Upper lobe of right lung (tissue), 1 donor: ENCODE measurements at regions not wholly inside any gene's neighbourhood (a gene's known extent, or its start where the extent isn't known, plus 50 kb on each side); places are given as distances from the start of the nearest gene placed in this dataset.
A peak's percentile ranks its signal among the peaks of the same experiment; 100 is the strongest.

Experiments used
- ATAC-seq: fragments of 200-7000 bp; cut with Tn5 transposase; one replicate; pipeline ENCODE4 v1.9.1; 2020; ENCODE audit warnings: mild to moderate bottlenecking, moderate library complexity
- DNase-seq: peaks from one replicate; pipeline ENCODE4 v3.0.0-alpha.2; 2020
- H3K27ac ChIP-seq: fragments of 200-600 bp; one replicate; pipeline ENCODE4 v1.8.0; 2022
- H3K27me3 ChIP-seq: fragments of 200-600 bp; one replicate; pipeline ENCODE4 v1.8.0; 2022; ENCODE audit warnings: mild to moderate bottlenecking
- H3K36me3 ChIP-seq: fragments of 200-600 bp; one replicate; pipeline ENCODE4 v1.8.0; 2022
- H3K4me1 ChIP-seq: fragments of 200-600 bp; one replicate; pipeline ENCODE4 v1.8.0; 2022
- H3K4me3 ChIP-seq: fragments of 200-600 bp; one replicate; pipeline ENCODE4 v1.8.0; 2022; ENCODE audit warnings: mild to moderate bottlenecking
- H3K9me3 ChIP-seq: fragments of 200-600 bp; one replicate; pipeline ENCODE4 v1.8.0; 2022
- intact Hi-C: fragments of 100-400 bp; cut with DNase I; formaldehyde crosslinking; loops from one replicate; pipeline ENCODE4 v1.11.0; 2022
- TF ChIP-seq, protein P1 (sequence below): fragments of 200-600 bp; IDR thresholded peaks from one replicate; pipeline ENCODE4 v1.8.0; 2022; ENCODE audit warnings: antibody characterized with exemption
- donor health status: DM: no; HTN: yes; CAD: no; lungs with severe emphysema.

DNA sequence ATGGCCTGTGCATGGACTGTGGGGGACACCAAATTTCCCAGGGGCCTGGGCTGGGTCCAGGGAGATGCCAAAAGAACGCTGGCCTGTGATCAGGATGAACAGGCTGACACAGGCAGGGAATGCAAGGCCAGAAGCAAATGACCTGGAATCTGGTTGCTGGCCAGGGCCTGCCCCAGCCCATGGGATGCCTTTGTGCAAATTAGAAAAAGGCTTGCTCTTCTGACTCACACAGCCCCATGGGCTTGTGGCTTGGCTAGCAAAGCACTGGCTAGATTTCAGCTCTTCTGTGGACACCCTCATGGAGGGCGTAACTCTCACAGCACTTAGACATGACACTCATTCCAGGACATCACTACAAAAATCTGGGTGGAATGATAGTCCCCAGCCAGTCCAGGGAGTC lies 356.0 kb downstream of the SHQ1 start:
- Histone ChIP-seq H3K27me3 (no peaks in the 10 kb centered on the region), H3K36me3 (no peaks in the 10 kb centered on the region), H3K4me3 (no peak overlapping the region), H3K27ac (no peak overlapping the region), H3K4me1 (peaks cover 7% of the 10 kb centered on the region), H3K9me3 (no peaks in the 10 kb centered on the region)
- DNase-seq: no peak
- TF ChIP-seq, protein P1, sequence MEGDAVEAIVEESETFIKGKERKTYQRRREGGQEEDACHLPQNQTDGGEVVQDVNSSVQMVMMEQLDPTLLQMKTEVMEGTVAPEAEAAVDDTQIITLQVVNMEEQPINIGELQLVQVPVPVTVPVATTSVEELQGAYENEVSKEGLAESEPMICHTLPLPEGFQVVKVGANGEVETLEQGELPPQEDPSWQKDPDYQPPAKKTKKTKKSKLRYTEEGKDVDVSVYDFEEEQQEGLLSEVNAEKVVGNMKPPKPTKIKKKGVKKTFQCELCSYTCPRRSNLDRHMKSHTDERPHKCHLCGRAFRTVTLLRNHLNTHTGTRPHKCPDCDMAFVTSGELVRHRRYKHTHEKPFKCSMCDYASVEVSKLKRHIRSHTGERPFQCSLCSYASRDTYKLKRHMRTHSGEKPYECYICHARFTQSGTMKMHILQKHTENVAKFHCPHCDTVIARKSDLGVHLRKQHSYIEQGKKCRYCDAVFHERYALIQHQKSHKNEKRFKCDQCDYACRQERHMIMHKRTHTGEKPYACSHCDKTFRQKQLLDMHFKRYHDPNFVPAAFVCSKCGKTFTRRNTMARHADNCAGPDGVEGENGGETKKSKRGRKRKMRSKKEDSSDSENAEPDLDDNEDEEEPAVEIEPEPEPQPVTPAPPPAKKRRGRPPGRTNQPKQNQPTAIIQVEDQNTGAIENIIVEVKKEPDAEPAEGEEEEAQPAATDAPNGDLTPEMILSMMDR: no peak
- intact Hi-C loops: no loop called here
- ATAC-seq: peak; percentile 11

DNA sequence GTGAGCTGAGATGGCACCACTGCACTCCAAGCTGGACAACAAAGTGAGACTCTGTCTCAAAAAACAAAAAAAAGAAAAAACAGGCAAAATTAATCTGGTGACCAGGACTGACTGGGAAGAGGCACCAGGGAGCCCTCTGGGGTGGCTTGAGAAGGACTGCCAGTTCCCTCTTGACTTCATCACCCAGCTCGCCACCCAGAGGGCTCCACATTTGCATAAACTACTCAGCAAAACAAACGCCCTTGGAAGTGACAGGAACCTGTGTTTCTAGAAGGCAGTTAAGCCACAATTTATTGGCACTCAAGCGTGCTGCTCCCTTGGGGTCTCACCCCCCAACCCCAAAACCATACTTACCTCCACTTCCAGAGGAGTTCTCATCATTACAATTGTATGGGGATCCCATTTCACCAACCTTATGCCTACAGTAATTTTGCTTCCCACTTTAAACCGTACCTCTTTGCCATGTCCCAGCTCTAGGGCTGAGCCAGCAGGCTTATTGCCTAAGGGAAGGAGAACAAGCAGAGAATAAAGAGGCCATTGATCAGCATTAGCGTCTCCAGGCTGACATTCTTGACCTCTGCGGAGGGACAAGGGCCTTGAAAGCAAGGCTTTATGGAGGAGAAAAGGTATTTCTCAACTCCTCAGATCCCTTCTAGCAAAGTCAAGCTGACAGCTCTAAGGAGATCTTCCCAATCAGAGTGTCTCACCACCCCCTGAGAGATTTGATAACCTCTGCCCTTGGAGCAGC lies 357.4 kb downstream of the SHQ1 start:
- DNase-seq (no peak), ATAC-seq (peak; percentile 4)
- no peaks in the 10 kb centered on the region for H3K9me3 ChIP-seq
- TF ChIP-seq, protein P1: no peak
- H3K4me1 ChIP-seq: peaks cover 20% of the 10 kb centered on the region
- H3K27me3 ChIP-seq: no peaks in the 10 kb centered on the region
- no peaks in the 10 kb centered on the region for H3K36me3 ChIP-seq
- no peak overlapping the region for H3K27ac ChIP-seq
- intact Hi-C loops: no loop called here
- H3K4me3 ChIP-seq: no peak overlapping the region

DNA sequence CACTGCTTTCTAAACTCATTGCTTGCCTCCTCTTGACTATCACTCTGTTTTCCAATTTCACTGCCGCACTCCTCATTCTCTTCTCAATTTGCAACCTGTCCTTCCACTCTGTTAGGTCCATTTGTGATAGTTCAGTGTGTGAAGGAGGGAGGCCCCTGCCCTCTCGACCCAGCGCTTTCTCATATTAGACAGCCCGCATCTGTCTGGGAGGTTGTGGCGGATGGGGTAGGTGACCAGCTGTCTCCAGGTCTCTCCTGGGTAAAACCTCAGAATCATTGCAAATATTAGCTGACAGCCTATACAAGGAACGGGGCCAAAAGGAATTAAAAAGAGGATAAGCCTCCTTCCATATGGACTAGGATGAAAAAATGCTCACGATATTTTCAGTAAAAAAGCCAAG lies 358.3 kb downstream of the SHQ1 start:
- no peaks in the 10 kb centered on the region for H3K9me3 ChIP-seq
- DNase-seq (no peak), ATAC-seq (no peak)
- no peaks in the 10 kb centered on the region for H3K36me3 ChIP-seq
- H3K27ac ChIP-seq: no peak overlapping the region
- TF ChIP-seq, protein P1: no peak
- intact Hi-C loops: no loop called here
- H3K4me1 ChIP-seq: peaks cover 22% of the 10 kb centered on the region
- H3K27me3 ChIP-seq: no peaks in the 10 kb centered on the region
- H3K4me3 ChIP-seq: no peak overlapping the region

DNA sequence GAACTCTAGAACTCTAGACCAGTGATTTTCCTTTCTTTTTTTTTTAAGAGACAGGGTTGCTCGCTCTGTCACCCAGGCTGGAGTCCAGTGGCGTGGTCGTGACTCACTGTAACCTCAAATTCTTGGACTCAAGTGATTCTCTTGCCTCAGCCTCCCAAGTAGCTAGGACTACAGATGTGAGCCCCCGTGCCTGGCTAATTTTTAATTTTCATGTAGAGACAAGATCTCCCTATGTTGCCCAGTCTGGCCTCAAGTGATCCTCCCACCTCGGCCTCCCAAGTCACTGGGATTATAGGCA lies 359.6 kb downstream of the SHQ1 start:
- Histone ChIP-seq H3K27ac (peak overlapping the region; percentile 31), H3K27me3 (no peaks in the 10 kb centered on the region), H3K4me1 (peaks cover 22% of the 10 kb centered on the region), H3K4me3 (no peak overlapping the region), H3K36me3 (no peaks in the 10 kb centered on the region), H3K9me3 (no peaks in the 10 kb centered on the region)
- ATAC-seq (no peak), DNase-seq (no peak)
- intact Hi-C loops: no loop called here
- TF ChIP-seq, protein P1: no peak

DNA sequence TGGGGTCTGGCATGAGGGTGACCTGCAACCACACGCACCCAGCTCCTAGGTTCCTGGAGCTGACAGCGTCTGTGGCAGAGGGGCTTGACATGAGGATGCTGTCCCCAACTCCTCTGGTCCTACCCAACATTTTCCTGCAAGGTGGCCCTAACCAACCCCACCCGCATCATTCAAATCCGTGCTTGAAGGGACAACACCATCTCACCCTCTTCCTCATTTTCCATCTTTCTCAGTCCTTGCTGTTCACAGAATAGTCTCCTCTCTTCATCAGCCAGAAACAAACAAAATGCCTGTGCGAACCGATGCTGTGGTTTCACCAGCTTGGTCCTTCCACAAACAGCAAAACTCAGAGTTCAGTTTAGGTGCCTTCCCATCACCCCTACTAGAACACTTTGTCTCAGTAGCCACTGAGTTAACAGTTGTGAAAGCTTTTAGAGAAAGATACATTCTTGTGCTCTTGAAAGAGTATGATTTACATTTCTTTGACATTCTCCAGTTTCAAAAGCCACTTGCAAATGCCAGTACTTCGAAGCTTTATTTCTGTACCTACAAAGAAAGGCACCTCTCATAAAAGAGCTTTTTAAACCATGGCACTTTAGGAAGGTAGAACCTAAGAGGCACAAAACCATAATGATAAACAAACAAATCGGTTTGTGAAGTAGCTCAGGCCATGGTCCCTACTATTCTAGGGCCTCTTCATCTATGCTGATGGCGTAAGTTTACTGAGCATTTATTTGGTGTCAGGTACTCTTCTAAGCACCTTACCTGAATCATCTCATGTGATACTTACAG lies 360.1 kb downstream of the SHQ1 start:
- Histone ChIP-seq H3K36me3 (no peaks in the 10 kb centered on the region), H3K27ac (peak overlapping the region; percentile 31), H3K27me3 (no peaks in the 10 kb centered on the region), H3K4me3 (no peak overlapping the region), H3K9me3 (no peaks in the 10 kb centered on the region), H3K4me1 (peaks cover 24% of the 10 kb centered on the region)
- no peak for DNase-seq
- TF ChIP-seq, protein P1: no peak
- peak; percentile 64 for ATAC-seq
- intact Hi-C loops: no loop called here
